A204.1 (cell line): ENCODE measurements at regions not wholly inside any gene's neighbourhood (a gene's known extent, or its start where the extent isn't known, plus 50 kb on each side); places are given as distances from the start of the nearest gene placed in this dataset.

Experiments
- FAIRE-seq: peaks from 2 replicates; lab custom pipeline; 2012; peaks lifted over from hg19 to GRCh38; lab: Jason Lieb, UNC

GRCh38 chr12:126874427-126875026 is 1392.4 kb upstream of the TMEM132C start:
- no peak for FAIRE-seq

GRCh38 chr12:126879842-126880241 is 1387.1 kb upstream of the TMEM132C start:
- FAIRE-seq = no peak

- FAIRE-seq = no peak
Observed at GRCh38 chr12:126883697-126884096, 1383.3 kb upstream of the TMEM132C start.

GRCh38 chr12:126889501-126889900 is 1377.5 kb upstream of the TMEM132C start:
- FAIRE-seq = no peak

GRCh38 chr12:126890097-126890496 is 1376.9 kb upstream of the TMEM132C start:
- FAIRE-seq = no peak

- no peak for FAIRE-seq
Observed at GRCh38 chr12:126891789-126892188, 1375.2 kb upstream of the TMEM132C start.

GRCh38 chr12:126895951-126896913 is 1370.7 kb upstream of the TMEM132C start:
- FAIRE-seq = no peak

GRCh38 chr12:126897102-126897501 is 1369.9 kb upstream of the TMEM132C start:
- FAIRE-seq = no peak

- no peak for FAIRE-seq
Observed at GRCh38 chr12:126897778-126898177, 1369.2 kb upstream of the TMEM132C start.

- FAIRE-seq = no peak
Observed at GRCh38 chr12:126898562-126898961, 1368.4 kb upstream of the TMEM132C start.

- FAIRE-seq = no peak
Observed at GRCh38 chr12:126899926-126900792, 1366.8 kb upstream of the TMEM132C start.

GRCh38 chr12:126903027-126903876 is 1363.7 kb upstream of the TMEM132C start:
- FAIRE-seq = no peak

GRCh38 chr12:126905752-126906151 is 1361.2 kb upstream of the TMEM132C start:
- no peak for FAIRE-seq

- no peak for FAIRE-seq
Observed at GRCh38 chr12:126907900-126908764, 1358.8 kb upstream of the TMEM132C start.

- FAIRE-seq = no peak
Observed at GRCh38 chr12:126908765-126909142, 1358.2 kb upstream of the TMEM132C start.

- no peak for FAIRE-seq
Observed at GRCh38 chr12:126910570-126910969, 1356.4 kb upstream of the TMEM132C start.

- no peak for FAIRE-seq
Observed at GRCh38 chr12:126912111-126912510, 1354.9 kb upstream of the TMEM132C start.

- no peak for FAIRE-seq
Observed at GRCh38 chr12:126914170-126914793, 1352.7 kb upstream of the TMEM132C start.

GRCh38 chr12:126915309-126915708 is 1351.7 kb upstream of the TMEM132C start:
- FAIRE-seq = no peak

- FAIRE-seq = no peak
Observed at GRCh38 chr12:126926023-126926594, 1340.9 kb upstream of the TMEM132C start.
